Upper lobe of left lung (tissue), 4 donors: ENCODE measurements at regions not wholly inside any gene's neighbourhood (a gene's known extent, or its start where the extent isn't known, plus 50 kb on each side); places are given as distances from the start of the nearest gene placed in this dataset.

ENCODE experiments used
- CTCF ChIP-seq, 6 experiments: fragments of 450-650 bp in 4 of 6; fragments of 200-600 bp in 2 of 6; sonication (generic) in 2 of 6; IDR thresholded peaks; one replicate each; pipeline ENCODE4 v1.5.1; 2016 to 2019; ENCODE audit warnings: antibody characterized with exemption in 6 of 6
- EP300 ChIP-seq, 4 donors: sonication (generic); formaldehyde crosslinking; IDR thresholded peaks; one replicate each; pipeline ENCODE4 v1.5.1; 2017; ENCODE audit warnings: antibody characterized with exemption in 4 of 4, control low read depth in 2 of 4

DNA sequence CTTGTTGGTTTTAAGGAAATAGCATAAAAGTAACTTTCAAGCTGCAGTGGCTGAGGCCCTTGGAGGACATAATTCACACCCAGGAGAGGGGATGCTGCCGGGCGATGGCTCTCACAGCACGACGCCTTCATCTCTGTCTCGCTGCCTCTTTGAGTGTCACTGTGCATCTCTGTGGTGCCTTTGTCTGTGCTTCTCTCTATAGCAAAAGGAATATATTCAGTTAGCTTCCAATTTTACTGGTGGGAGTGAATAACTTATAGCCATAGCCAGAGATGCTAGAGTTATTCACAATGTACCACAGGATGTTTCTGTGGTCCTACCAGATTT lies 276.7 kb downstream of the SYK start:
- no peak for TF ChIP-seq CTCF (IDR thresholded peaks at IDR 0.05)
- TF ChIP-seq EP300 (IDR thresholded peaks at IDR 0.05) = no peak
